HG02759 (cell line): ENCODE measurements at regions not wholly inside any gene's neighbourhood (a gene's known extent, or its start where the extent isn't known, plus 50 kb on each side); places are given as distances from the start of the nearest gene placed in this dataset.
"Not testable (repeated sequence)": the region's sequence is repeated elsewhere in the genome, so short reads cannot be mapped to it uniquely, and the experiment has no call there.

ENCODE experiments used
- ATAC-seq: cut with Tn5 transposase; IDR thresholded peaks from one replicate; pipeline ENCODE4 v1.9.1; 2021; ENCODE audit warnings: mild to moderate bottlenecking, moderate library complexity; ENCODE audit not compliant: unreplicated experiment

DNA sequence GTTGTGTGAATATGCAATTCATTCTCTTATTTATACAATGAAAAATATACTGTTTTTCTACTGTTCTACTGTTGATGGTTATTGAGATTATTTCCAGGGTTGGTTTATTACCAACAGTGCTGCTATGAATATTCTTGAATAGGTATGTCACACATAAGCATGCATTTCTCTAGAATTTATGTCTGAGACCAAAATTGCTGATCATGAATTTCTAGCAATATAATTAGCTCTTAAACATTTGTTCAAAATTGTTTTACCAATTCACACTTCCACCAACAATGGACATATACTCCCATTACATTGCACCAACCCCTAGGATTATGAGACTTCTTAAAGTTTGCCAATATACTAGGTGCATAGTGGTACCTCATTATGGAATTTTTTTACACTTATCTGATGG is 164.1 kb upstream of the KCNQ5 start:
- ATAC-seq = no peak

DNA sequence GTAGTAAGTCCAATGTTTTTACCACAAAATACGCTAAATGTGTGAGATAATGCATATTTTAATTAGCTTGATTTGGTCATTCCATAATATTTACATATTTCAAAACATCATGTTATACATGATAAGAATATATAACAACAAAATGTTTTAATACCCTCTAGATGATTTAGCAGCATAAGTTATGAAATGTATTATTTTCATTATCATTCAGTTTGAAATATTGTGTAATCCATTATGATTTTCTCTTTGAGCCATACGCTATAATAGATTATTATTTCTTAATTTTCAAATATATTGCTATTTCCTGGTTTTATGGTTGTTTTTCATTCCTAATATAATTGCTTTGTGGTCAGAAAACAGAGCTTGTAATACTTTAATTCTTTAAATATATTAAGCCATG is 163.3 kb upstream of the KCNQ5 start:
- no peak for ATAC-seq

DNA sequence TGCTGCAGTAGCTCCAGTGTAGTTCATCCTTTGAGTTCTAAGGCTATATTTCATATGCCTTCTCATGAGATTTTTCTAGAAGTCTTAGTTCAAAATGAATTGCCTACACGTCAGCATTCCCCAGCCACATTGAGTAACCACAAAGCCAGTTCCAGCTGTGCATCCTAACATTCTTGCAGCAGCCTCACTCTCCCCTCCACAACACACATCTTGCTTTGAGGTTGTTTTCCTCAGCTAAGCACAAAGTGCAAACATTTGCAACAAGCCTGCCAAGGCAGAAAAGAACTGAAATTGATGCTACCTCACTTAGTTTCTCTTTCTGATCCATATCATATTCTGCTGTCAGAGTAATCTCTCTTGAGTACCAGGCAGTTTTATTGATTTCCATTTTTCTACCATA is 160.7 kb upstream of the KCNQ5 start:
- no peak for ATAC-seq

DNA sequence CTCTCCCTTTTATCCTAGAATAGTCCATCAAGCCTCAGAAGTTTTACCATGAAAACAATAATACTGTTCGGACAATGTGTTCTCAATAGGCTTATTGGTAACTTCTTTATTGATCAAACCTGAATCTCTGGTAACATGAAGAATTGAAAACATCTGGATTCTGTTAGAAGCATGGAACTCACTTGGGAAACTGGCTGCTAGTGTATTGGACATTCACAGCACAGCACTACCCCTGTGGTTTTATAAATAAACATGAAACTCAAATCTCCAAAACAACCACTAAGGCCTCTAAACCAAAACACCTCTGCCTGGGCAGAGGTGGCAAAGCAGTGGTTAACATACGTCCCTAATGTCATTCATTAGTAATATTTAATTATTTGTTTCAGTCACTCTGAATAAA is 157.6 kb upstream of the KCNQ5 start:
- no peak for ATAC-seq

DNA sequence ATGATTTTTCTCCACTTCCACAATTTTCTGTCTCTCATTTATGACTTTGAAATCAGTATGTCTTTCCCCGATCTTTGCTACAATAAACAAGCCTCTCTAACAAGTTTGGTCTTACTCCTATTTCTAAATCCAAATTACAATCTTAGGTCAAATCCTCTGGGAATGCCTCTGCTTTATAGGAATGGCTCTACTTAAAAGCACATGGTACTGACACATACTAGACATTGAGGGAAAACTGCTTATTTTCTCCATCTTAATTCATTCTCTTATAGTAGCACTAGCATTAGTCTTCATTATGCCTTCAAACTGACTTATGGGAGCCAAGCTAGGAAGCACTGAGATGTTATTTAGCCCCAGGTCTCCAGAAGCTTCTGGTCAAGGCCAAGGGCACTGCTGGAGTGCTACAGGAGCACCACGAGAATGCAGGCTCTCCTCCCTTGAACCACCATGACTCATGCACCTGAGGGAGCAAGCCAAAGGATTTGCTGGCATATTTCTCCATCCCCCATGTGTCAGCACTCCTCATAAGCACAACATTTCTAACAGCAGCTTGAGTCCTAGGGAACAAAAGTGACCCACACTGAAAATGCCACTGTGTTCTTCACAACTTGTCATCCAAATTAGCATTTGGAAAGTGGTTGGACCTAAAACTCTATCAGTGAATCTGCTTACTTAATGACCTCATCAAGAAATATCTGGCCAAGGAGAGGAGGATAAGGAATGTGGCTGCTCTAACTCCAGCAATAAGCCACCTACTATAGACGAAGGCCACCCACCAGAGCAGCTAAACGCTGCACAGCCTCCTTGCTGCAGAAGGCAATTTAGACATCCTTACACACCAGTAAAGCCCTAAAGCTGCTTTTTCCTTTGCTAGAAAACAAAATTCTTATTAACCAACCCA is 156.8 kb upstream of the KCNQ5 start:
- no peak for ATAC-seq

DNA sequence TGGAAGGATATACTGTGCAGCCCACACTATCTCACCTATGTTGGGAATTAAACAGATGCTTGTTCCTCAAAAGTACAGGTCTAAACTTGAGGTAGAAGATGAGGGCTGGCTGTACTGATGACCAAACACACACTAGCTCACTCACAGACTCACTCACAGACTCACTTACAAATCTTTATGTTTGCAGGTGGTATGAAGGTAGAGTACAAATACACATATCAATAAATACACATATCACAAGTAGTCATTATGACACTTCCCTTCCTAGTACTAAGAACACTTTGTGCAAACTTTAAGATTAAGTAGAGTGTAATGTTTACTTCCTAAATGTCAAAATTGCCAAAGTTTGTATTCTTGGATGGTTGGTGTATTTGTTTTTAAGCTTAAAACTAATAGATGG is 155.4 kb upstream of the KCNQ5 start:
- ATAC-seq = no peak

DNA sequence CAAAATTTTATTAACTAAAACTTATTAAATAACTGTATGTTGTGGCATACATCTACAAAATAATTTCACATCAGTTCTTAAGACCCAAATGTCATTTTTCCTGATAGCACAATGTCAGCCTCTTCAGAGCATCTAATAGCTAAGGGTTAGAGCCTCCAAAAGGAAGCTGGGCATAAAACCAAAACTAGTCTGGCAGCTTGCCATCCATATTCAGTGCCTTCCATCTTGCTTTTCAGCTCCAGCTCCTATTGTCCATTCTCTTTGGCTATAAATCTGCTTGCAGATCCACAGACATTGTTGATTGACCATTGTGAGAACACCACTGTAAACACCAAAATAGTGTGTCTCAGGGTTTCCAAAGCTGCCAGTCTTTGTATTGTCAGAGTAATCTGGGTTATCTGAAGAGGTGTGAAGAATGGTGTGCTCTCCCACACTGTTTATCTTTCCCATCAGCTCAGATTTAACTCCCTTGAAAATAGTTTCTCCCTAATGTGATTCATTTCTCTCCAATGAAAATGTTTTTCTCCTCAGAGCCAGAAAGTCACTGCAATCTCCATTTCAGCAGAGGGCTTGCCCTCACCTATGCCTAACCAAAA is 154.8 kb upstream of the KCNQ5 start:
- ATAC-seq = no peak

DNA sequence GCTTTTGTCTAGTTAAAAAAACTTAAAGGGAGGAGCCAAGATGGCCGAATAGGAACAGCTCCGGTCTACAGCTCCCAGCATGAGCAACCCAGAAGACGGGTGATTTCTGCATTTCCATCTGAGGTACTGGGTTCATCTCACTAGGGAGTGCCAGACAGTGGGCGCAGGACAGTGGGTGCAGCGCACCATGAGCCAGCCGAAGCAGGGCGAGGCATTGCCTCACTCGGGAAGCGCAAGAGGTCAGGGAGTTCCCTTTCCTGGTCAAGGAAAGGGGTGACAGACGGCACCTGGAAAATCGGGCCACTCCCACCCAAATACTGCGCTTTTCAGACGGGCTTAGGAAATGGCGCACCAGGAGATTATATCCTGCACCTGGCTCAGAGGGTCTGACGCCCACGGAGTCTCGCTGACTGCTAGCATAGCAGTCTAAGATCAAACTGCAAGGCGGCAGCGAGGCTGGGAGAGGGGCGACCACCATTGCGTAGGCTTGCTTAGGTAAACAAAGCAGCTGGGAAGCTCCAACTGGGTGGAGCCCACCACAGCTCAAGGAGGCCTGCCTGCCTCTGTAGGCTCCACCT is 152.4 kb upstream of the KCNQ5 start:
- ATAC-seq = not testable (repeated sequence)

DNA sequence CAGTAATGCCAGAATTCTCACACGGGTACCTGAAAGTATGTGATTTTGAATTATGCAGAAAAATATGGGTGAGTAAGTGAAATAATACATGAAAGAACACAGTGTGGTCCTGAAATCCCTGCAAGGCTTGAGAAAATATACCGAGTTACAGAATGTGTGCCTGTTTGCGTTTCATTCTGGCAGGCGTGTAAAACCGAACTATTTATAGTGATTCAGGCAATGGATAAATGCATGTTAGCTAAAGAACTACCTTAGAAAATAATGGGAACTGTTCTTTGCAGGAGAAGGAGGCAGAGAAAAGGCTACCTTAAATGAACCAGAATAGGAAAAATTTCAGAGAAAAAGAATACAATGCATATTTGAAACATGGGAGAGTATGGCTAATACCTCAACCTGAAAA is 145.8 kb upstream of the KCNQ5 start:
- no peak for ATAC-seq

DNA sequence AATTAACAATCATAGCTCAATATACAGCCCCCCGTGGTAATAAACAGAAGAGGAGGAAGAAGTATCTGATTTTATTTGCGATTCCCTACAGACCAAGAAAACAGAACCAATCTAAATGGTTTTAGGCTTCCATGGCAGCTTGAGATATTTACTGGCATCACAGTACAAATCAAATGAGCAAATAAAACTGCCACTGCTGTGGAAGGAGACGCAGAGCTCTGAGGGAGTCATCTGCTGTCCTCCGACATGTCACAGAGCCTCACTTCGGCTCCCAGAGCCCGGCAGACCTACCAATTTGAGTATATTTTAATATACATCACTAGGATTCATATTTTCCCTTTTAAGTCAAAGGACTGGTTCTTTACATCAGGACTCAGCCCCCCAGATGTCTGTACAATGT is 145.2 kb upstream of the KCNQ5 start:
- ATAC-seq = no peak

DNA sequence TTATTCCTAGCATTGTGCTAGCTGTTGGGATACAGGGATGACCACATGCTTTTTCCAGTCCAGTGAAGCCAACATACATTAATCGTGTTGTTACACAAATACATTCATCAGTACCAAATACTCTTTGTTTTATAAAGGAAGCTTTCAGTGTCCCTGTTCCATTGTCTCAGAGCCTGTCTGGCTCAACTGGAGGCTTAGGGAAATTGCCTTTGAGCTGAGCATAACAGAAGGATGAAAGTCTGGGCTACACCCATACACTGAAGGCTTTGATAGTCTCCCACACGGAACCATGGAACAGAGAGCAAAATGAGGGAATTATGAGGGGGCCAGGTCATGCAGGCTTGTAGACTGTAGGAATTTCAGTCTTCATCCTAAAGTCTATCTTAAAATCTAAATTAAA is 126.4 kb upstream of the KCNQ5 start:
- no peak for ATAC-seq

DNA sequence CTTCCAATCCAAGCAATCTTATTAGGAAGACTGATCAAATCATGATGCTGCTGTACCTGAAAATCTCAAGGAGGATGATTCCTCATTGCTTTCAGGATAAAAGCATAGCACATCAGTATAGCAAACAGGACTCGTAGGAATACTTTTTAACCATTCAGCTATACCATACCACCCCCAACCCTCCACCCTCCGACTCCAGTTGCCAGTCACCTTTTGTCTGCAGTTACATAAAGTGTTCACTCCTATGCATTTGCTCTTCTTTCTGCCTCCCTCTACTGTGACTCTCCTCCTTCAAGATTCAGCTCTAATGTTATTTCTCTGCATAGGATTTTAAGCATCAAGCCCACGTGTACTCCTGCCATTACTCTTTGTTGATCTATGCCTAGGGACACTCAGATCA is 124.7 kb upstream of the KCNQ5 start:
- ATAC-seq = no peak

DNA sequence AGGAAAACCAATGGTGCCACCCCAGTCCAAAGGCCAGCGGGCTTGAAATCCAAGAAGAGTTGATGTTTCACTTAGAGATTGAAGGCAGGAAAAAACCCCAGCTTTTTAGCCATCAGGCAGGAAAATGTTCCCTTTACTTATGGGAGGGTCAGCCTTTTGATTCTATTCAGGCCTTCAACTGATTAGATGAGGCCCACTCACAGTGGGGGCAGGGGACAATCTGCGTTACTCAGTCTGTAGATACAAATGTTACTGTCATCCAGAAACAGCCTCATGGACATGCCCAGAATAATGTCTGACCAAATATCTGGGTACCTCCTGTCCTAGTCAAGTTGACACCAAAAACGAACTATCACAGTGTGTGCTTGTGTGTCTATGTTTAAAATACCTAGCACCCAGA is 121.2 kb upstream of the KCNQ5 start:
- no peak for ATAC-seq

DNA sequence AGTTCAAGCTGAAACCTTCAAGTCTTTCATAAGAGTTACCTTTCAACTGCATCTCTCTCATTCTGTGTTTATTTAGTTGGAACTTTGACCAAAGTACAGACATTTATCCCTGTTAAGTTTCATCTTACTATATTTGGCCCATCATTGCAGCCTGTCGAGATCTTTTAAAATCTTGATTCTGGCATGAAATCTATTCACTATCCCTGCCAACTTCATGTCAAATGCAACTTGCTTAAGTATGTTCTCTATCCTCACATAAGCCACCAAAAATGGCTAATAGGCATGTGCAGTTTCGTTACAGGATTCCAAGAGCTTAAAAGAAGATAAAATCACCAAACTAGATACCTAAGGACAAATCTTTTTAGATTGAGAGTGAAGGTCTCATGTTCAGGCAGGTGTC is 117.5 kb upstream of the KCNQ5 start:
- no peak for ATAC-seq

DNA sequence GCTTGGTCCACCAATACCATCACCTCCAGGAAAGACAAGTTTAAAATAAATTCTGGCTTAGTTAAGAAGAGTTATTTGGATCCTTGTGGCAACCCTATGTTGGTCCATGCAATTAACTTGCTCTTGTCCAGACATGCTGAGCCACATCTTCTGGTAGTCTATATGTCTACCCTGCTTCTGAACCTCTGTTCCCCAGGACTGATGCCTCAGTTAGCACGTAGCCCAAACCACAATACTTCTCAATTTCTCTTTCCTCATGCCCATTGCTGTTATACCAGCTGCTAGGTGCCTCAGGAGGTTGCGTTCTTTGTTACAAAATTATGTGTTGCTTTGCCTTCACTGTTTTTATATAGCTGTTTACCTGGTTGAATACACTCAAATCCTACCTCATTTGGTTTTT is 116.4 kb upstream of the KCNQ5 start:
- no peak for ATAC-seq

DNA sequence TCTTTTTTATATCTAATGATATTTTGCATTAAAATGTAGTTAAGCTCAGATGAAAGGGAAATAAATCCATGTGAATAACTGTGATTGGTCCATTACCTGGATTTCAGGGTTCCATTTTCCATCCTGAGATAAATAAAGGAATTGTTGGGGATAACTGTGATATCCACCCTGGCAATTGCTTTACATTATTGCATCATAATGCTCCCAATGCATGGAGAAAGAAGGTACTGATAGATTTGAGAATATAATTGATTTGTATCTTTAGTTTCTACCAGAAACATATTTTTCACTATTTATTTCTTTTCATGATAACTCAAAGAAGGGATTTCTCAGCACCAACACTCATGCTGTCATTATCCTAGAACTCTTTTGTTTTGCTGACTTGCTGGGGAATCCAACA is 102.0 kb upstream of the KCNQ5 start:
- no peak for ATAC-seq

DNA sequence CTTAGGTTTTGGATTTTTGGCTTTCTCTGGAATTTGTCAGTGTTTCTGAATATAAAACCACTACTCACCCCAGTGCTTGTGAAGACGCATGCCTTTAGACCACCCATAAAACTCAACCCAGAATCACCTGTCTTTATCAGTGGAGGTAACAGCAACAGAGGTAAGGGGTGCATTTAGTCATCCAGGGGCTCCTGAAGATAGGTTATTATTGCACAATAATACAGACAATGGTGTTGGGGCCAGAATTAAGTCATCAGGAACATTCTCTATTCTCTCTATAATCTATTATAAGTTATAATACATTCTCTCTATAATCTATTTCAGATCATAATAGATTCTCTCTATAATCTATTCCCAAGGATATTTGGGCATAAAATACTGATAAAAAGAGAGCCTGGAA is 100.2 kb upstream of the KCNQ5 start:
- ATAC-seq = no peak

DNA sequence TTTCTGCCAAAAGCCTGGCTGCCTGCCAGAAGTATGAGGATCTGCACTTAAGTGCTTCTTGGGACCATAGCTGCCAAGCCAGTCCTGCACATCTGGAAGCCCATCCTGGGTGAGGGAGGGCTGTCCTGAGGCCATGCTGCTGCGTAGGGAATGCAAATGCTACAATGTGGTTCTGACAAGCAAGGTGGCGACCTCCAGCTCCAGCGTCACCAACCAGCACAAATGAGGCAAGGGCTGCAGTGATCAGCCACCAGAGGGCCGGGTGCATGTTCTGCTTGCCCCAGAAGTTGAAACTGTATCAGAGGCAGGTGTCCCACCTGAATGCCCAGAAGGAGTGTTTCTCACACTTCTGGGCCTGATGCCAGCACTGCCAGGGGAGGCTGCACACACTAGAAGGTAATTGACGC is 99.1 kb upstream of the KCNQ5 start:
- ATAC-seq = peak; percentile 72

DNA sequence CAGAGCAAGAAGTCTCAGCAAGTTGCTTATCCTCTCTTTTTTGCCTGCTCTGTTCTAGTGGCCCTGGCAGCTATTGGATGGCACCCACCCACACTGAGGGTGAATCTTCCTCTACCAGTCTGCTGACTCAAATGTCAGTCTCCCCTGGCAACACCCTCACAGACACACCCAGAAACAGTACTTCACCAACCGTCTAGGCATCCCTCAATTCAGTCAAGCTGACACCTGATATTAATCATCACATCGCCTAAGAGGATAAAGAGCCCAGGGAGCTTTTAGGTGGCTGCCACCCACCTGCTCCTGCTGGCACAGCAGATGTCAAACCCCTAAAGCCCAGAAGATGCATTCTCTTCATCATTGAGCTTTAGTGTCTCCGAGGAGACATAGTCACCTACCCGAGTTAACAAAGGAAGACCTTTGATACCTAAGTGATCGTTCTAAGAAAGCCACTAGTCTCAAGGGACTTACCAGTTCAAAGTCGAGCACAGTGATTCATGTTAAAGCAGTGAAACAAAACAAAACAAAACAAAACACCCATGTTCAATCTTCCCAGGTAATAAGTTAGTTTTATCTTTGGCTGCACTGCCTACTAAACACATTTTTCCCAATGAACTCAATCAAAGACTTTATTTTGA is 97.7 kb upstream of the KCNQ5 start:
- ATAC-seq = peak; percentile 68

DNA sequence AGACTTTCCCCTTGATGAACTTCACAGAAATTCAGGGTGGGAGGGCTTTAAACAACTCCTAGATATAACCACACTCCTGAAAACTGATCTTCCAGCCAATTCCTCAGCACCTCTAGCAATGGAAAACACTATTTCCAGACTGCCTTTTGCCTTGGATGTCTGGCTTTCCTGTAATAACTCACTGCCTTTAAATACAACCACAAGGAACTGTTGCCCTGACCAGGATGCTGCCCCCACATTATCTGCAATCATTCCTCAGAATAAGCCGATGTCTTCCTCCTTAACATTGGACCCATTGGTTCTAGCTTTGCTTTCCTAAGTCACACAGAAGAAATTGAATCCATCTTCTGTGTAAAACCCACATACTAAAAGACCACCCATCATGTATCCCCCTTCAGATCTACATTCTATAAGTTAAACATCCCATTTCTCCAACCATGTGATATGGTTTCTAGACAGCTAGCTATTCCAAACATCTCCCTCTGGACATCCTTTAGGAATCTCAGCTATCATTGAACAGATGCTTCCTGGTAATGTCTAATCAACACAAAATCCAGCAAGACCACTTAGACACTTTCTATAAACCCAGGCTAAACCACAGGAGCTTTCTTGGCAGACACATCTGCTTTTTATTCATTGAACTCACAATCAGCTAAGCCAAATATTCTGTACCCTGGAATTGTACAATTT is 95.9 kb upstream of the KCNQ5 start:
- ATAC-seq = no peak

DNA sequence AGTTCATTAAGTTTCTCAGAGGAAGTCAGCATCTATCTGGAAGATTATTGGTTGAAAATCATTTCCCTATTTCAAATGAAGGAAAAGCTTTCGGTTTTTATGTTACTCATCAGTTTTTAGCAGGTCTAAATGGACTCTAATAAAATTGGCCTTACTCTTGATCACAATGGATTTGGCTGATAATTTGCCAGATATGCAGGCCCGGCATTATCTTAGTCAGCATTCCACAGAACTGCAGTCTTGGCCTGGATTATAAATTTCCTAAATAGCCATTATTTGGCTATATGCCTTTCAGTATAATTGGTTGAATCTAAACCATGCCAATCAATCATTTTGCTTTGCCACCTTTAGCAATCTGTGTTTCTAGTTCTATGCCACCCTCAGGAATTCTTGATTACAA is 91.7 kb upstream of the KCNQ5 start:
- ATAC-seq = no peak
